ENCODE measurements at regions not wholly inside any gene's neighbourhood (a gene's known extent, or its start where the extent isn't known, plus 50 kb on each side); places are given as distances from the start of the nearest gene placed in this dataset.

- 64 to 73% methylated on average over 10 of the region's 10 CpGs for WGBS, 2 donors
- no peak for DNase-seq (ENCODE audit: low spot score in 2 of 2)
- H3K4me3 ChIP-seq (ENCODE audit: low read depth, poor library complexity, severe bottlenecking) = no peak overlapping the region
- TF ChIP-seq, protein P1, sequence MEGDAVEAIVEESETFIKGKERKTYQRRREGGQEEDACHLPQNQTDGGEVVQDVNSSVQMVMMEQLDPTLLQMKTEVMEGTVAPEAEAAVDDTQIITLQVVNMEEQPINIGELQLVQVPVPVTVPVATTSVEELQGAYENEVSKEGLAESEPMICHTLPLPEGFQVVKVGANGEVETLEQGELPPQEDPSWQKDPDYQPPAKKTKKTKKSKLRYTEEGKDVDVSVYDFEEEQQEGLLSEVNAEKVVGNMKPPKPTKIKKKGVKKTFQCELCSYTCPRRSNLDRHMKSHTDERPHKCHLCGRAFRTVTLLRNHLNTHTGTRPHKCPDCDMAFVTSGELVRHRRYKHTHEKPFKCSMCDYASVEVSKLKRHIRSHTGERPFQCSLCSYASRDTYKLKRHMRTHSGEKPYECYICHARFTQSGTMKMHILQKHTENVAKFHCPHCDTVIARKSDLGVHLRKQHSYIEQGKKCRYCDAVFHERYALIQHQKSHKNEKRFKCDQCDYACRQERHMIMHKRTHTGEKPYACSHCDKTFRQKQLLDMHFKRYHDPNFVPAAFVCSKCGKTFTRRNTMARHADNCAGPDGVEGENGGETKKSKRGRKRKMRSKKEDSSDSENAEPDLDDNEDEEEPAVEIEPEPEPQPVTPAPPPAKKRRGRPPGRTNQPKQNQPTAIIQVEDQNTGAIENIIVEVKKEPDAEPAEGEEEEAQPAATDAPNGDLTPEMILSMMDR (IDR thresholded peaks at IDR 0.05) = no peak
- no peak for TF ChIP-seq POLR2A (IDR thresholded peaks at IDR 0.05)
- intact Hi-C loops (cut with DNase I; ENCODE audit: low total_unique reads) = no loop called here
Measured at GRCh38 chr1:229031061-229031460, 239.8 kb upstream of the RAB4A start.

GRCh38 chr1:229031481-229032341 lies 239.2 kb upstream of the RAB4A start:
- H3K4me3 ChIP-seq (ENCODE audit: low read depth, poor library complexity, severe bottlenecking) = no peak overlapping the region
- intact Hi-C loops (cut with DNase I; ENCODE audit: low total_unique reads) = no loop called here
- no peak for DNase-seq (ENCODE audit: low spot score in 2 of 2)
- TF ChIP-seq POLR2A (IDR thresholded peaks at IDR 0.05) = no peak
- WGBS, 2 donors = 90 to 91% methylated on average over 12 of the region's 12 CpGs

DNA sequence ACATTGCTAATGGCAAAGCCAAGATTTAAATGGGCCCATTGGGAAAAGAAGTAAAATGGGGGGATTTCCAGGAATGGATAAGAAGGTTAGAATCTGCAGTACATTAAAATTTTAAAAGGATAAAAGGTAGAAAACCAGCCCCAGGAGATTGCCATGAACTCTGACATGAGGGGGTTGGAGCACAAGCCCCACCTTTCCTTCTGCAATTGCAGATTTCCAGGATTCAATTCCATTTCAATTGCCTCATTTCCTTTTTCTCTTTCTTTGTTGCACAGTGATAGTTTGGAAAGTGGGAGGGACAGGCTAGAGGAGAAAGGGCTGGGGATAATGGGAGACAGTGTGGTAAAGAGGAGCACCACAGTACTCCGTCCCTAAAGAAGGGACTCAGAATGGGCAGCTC lies 238.5 kb upstream of the RAB4A start:
- no peak overlapping the region for H3K4me3 ChIP-seq (ENCODE audit: low read depth, poor library complexity, severe bottlenecking)
- TF ChIP-seq, protein P1 (IDR thresholded peaks at IDR 0.05) = no peak
- no peak for TF ChIP-seq POLR2A (IDR thresholded peaks at IDR 0.05)
- 81 to 96% methylated on average over 1 of the region's 1 CpG for WGBS, 2 donors
- intact Hi-C loops (cut with DNase I; ENCODE audit: low total_unique reads) = no loop called here
- no peak for DNase-seq (ENCODE audit: low spot score in 2 of 2)

GRCh38 chr1:229033480-229033879 lies 237.4 kb upstream of the RAB4A start:
- DNase-seq (ENCODE audit: low spot score in 2 of 2) = no peak
- intact Hi-C loops (cut with DNase I; ENCODE audit: low total_unique reads) = no loop called here
- no peak overlapping the region for H3K4me3 ChIP-seq (ENCODE audit: low read depth, poor library complexity, severe bottlenecking)
- TF ChIP-seq POLR2A (IDR thresholded peaks at IDR 0.05) = no peak
- TF ChIP-seq, protein P1 (IDR thresholded peaks at IDR 0.05) = no peak
- 71 to 81% methylated on average over 4 of the region's 4 CpGs for WGBS, 2 donors

DNA sequence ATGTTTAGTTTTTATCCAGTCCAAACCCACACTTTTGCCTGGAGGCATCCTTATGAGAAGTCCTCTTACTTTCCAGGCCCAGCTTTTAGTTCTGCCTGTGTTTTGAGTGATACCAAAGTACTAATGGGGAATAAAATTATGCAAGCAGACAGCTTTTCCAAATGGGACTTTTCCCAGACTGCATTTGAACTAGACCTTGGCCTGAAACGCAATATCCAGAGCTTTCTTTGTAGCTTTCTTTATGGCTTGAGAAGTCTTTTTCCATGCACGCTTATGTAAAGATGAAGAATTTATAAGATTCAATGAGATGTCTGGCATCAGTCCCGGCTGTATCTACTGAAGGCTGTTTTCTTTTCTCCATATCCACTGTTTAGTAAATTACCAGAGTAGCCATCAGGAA lies 236.6 kb upstream of the RAB4A start:
- DNase-seq (ENCODE audit: low spot score in 2 of 2) = no peak
- intact Hi-C loops (cut with DNase I; ENCODE audit: low total_unique reads) = no loop called here
- no peak overlapping the region for H3K4me3 ChIP-seq (ENCODE audit: low read depth, poor library complexity, severe bottlenecking)
- WGBS, 2 donors = 70 to 82% methylated on average over 3 of the region's 3 CpGs
- TF ChIP-seq, protein P1 (IDR thresholded peaks at IDR 0.05) = no peak
- no peak for TF ChIP-seq POLR2A (IDR thresholded peaks at IDR 0.05)

- TF ChIP-seq, protein P1 (IDR thresholded peaks at IDR 0.05) = no peak
- TF ChIP-seq POLR2A (IDR thresholded peaks at IDR 0.05) = no peak
- intact Hi-C loops (cut with DNase I; ENCODE audit: low total_unique reads) = no loop called here
- 87 to 92% methylated on average over 6 of the region's 6 CpGs for WGBS, 2 donors
- H3K4me3 ChIP-seq (ENCODE audit: low read depth, poor library complexity, severe bottlenecking) = no peak overlapping the region
- DNase-seq (ENCODE audit: low spot score in 2 of 2) = no peak
Measured at GRCh38 chr1:229035054-229035747, 235.7 kb upstream of the RAB4A start.
